Motor neuron (in vitro differentiated cells): ENCODE measurements at regions not wholly inside any gene's neighbourhood (a gene's known extent, or its start where the extent isn't known, plus 50 kb on each side); places are given as distances from the start of the nearest gene placed in this dataset.

Experiments used
- ATAC-seq, 8 experiments: fragments of 200-7000 bp; cut with Tn5 transposase; replicated peaks in 6 of 8; 2 replicates each; pipeline ENCODE4 v1.8.0; 2021; ENCODE audit warnings: mild to moderate bottlenecking in 8 of 8, moderate library complexity in 8 of 8
- H3K27ac ChIP-seq, 2 donors: fragments of 250-450 bp; sonication (Bioruptor Pico); 2 replicates each; pipeline ENCODE4 v1.9.0; 2021; ENCODE audit warnings: antibody characterized with exemption in 2 of 2, mild to moderate bottlenecking in 2 of 2, moderate library complexity in 1 of 2
- H3K4me1 ChIP-seq, 2 donors: fragments of 250-450 bp; sonication (Bioruptor Pico); replicated peaks in 1 of 2; 2 replicates each; pipeline ENCODE4 v1.6.1; 2021; ENCODE audit warnings: antibody characterized with exemption in 2 of 2, mild to moderate bottlenecking in 2 of 2, moderate library complexity in 1 of 2
- H3K4me3 ChIP-seq, 5 donors: fragments of 250-450 bp; sonication (Bioruptor Pico); 2 replicates each; pipeline ENCODE4 v1.9.0; 2021; ENCODE audit warnings: antibody characterized with exemption in 5 of 5, mild to moderate bottlenecking in 5 of 5, moderate library complexity in 4 of 5
- whole genome bisulfite sequencing, 10 experiments: fragments of 450-650 bp; shearing (Covaris generic); methylation state at CpG; one replicate each; pipeline ENCODE4 v1.0.0; 2022; 5-methylcytosine and 5-hydroxymethylcytosine counted together
- in situ Hi-C, 9 experiments: fragments of 400-800 bp; cut with MboI; loops; one replicate each; pipeline ENCODE4 v1.15.0; 2021; ENCODE audit warnings: low sequenced_read_pairs in 9 of 9, low pct_unique_long_range_greater_than_20kb in 2 of 9; ENCODE audit not compliant: unreplicated experiment in 9 of 9

DNA sequence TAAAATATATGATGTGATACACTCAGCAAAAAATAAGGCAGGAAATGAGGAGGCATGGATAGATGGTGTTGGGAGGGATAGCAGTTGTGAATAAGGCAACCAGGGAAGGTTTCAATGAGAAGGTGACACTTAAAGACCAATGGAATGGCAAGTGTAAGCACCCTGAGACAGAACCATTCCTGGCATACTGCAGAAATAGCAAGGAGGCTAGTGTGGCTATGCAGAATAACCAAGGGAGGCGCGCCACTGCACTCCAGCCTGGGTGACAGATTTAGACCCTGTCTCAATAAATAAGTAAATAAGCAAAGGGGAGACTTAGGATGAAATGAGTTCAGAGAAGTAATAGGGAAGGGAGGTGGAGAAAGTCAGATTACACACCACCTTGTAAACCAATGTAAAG is 113.9 kb downstream of the TOMM20 start:
- 80 to 100% (median 100%) methylated on average over 1 to 2 of the region's 2 CpGs; no CpG with 5 or more reads in 2 of the 10 experiments for WGBS, 10 experiments
- no peak overlapping the region for H3K27ac ChIP-seq
- H3K4me1 ChIP-seq: peaks cover 27 to 28% of the 10 kb centered on the region in 2 donors
- in situ Hi-C loops: no loop called here
- H3K4me3 ChIP-seq: no peak overlapping the region
- no peak for ATAC-seq

- H3K4me1 ChIP-seq: peaks cover 20% of the 10 kb centered on the region in 2 donors
- no peak overlapping the region for H3K4me3 ChIP-seq
- no peak overlapping the region for H3K27ac ChIP-seq
- in situ Hi-C loops: no loop called here
- 80 to 97% (median 89%) methylated on average over 1 to 3 of the region's 3 CpGs; no CpG with 5 or more reads in 3 of the 10 experiments for WGBS, 10 experiments
- ATAC-seq: no peak
These were observed 115.1 kb downstream of the TOMM20 start for GRCh38 chr1:235013512-235013911.

DNA sequence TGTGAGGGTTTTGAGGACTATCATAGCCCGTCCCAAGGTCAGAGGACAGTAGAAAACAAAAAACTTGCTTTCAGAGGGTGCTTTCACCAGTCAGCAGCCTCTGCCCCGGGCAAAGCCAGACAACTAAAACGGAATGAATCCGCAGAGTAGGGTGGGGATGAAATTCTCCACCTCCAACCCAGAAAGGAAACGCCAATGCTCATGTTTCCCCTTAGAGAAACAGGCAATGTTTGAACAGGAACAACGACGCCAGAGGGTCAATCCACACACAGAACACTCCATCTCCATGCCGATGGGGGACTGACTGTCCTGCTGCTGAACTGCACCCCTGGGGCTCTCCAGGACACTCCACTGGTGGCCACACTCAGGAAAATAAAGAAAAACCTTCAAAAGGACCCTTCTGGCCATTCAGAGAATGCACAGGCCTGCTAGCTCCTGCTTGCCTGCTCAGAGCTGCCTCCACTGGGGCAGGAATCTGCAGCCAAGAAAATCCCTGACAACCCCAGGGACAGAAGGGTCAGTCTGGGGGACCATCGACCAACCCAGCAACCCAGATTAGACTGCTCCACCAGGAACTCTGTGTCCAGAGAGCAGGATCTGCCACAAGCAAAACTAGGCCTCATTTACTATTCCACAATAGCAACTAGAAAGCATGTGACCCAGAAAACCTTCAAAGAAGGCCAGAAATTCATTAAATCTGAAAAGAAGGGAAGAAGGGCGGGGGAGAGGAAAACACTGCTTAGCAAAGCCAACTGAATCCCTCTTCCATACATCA is 116.0 kb downstream of the TOMM20 start:
- in situ Hi-C loops: no loop called here
- no peak overlapping the region for H3K4me3 ChIP-seq
- peak overlapping the region; percentile 88 to 92 for H3K27ac ChIP-seq
- WGBS, 10 experiments: 20 to 100% (median 80%) methylated on average over 1 to 8 of the region's 10 CpGs; no CpG with 5 or more reads in 1 of the 10 experiments
- peaks cover 20% of the 10 kb centered on the region in 2 donors for H3K4me1 ChIP-seq
- no peak for ATAC-seq

DNA sequence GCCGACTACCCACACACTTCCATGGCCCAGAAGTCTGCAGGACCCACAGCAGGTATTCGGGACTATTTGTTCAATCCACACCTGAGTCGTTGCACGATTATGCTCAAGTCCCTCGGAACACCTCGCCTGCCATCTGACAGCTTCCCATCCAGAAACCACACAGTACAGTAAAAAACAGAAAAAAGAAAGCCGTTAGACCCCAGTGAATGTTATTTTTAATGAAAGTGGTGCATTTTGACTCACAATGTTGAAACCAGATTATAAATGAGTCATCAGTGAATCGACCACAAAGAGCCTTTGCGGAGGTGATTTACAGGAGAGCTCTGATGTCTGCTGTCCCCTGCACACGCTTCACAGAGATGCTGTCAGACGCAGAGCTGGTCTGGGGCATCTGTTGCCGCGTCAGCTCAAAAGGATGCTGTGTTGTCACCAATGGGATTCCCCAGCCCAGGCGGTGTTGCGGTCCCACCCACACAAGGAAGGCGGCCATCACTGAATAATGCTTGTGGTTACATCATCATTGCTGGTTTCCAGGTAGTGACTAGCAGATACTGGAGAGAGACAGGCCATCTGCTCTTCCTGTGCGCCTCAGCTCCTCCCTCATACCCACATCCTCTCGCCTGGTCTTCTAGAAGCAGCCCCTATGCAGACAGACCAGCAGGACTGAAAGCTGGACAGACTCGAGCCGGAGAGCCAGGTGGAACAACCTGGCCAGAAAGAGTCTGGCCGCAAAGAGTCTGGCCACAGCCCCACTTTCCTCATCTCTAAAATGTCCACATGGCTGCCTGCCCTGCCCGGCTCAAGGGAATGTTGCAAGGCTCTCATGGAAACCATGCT is 116.8 kb downstream of the TOMM20 start:
- peak; percentile 88 to 99 (median 99) for ATAC-seq
- H3K4me1 ChIP-seq: peaks cover 20% of the 10 kb centered on the region in 2 donors
- no peak overlapping the region for H3K4me3 ChIP-seq
- in situ Hi-C loops: no loop called here
- WGBS, 10 experiments: 19 to 79% (median 57%) methylated on average over 1 to 21 of the region's 22 CpGs; no CpG with 5 or more reads in 3 of the 10 experiments
- H3K27ac ChIP-seq: peak overlapping the region; percentile 88 to 92

DNA sequence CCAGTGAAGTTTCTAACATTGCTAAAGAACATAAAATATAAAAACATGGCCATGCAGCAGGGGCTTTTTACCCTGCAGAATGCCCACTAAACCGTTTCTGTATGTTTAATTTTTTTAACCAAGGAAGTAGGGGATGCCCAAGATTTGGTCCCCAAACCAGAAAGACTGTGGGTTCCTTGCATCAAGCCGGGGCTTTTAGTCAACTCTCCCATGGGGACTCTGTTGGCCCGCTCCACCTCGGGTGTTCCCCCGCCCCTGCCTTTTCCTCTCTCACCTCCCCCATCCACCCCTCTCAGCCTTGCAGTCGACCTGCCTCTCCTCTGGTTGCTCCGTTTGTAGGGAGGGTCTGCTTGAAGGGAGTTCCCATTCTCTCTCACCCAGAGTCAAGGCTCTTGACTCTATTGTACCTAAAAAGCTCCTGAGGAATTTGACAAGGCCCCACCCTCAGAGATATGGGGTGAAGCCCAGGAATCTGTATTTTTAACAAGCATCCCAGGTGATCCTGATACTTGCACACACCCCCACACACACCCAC is 117.5 kb downstream of the TOMM20 start:
- peaks cover 20% of the 10 kb centered on the region in 2 donors for H3K4me1 ChIP-seq
- no peak overlapping the region for H3K4me3 ChIP-seq
- no peak for ATAC-seq
- in situ Hi-C loops: no loop called here
- WGBS, 10 experiments: 0 to 100% (median 81%) methylated on average over 1 to 6 of the region's 7 CpGs; no CpG with 5 or more reads in 4 of the 10 experiments
- peak overlapping the region; percentile 88 to 92 for H3K27ac ChIP-seq

- ATAC-seq: no peak
- in situ Hi-C loops: no loop called here
- Histone ChIP-seq H3K4me1 (peaks cover 20% of the 10 kb centered on the region in 2 donors), H3K27ac (no peak overlapping the region), H3K4me3 (no peak overlapping the region)
- WGBS, 10 experiments: 87 to 100% (median 92%) methylated on average over 3 to 13 of the region's 13 CpGs; no CpG with 5 or more reads in 2 of the 10 experiments
These were observed 118.9 kb downstream of the TOMM20 start for GRCh38 chr1:235009561-235010306.

GRCh38 chr1:235009074-235009473 is 119.6 kb downstream of the TOMM20 start:
- no peak for ATAC-seq
- in situ Hi-C loops: no loop called here
- WGBS, 10 experiments: 51 to 89% (median 83%) methylated on average over 1 to 7 of the region's 7 CpGs; no CpG with 5 or more reads in 2 of the 10 experiments
- H3K4me1 ChIP-seq: peaks cover 20% of the 10 kb centered on the region in 2 donors
- H3K4me3 ChIP-seq: no peak overlapping the region
- H3K27ac ChIP-seq: no peak overlapping the region

DNA sequence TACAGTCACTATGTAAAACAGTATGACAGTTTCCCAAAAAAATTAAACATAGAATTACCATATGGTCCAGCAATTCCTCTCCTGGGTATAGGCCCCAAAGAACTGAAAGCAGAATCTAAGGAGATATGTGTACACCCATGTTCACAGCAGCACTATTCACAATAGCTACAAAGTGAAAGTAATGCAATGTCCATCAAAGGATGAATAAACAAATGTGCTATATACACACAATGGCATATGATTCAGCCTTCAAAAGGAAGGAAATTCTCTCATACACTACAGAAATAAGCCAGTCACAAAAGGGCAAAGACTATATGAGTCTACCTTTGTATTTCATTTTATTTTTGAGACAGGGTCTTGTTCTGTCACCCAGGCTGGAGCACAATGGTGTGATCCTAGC is 120.4 kb downstream of the TOMM20 start:
- in situ Hi-C loops: no loop called here
- H3K4me3 ChIP-seq: no peak overlapping the region
- ATAC-seq: no peak
- H3K27ac ChIP-seq: no peak overlapping the region
- peaks cover 19 to 20% of the 10 kb centered on the region in 2 donors for H3K4me1 ChIP-seq

DNA sequence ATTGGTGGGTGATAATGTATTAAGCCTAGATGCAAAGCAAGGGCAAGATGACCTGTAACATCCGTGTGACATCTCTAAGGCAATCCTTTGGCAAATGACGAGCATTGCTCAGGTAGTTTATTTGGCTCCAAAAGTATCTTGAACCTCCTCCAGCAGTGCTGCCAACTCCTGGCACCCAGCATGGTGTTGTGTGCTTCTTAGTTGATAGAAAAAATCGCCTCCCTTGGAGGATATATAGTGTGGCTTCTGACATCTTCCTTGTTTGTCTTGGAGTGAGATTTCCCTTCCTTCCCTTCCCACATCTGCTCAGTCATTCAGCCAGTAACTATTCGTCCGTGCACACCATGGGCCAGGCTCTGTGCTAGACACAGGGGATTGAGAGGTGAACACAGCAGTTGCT is 121.8 kb downstream of the TOMM20 start:
- no peak overlapping the region for H3K4me3 ChIP-seq
- WGBS, 10 experiments: 67 to 100% (median 86%) methylated on average over 1 to 5 of the region's 5 CpGs; no CpG with 5 or more reads in 2 of the 10 experiments
- H3K4me1 ChIP-seq: peaks cover 5 to 9% of the 10 kb centered on the region in 2 donors
- in situ Hi-C loops: no loop called here
- no peak overlapping the region for H3K27ac ChIP-seq
- no peak for ATAC-seq

DNA sequence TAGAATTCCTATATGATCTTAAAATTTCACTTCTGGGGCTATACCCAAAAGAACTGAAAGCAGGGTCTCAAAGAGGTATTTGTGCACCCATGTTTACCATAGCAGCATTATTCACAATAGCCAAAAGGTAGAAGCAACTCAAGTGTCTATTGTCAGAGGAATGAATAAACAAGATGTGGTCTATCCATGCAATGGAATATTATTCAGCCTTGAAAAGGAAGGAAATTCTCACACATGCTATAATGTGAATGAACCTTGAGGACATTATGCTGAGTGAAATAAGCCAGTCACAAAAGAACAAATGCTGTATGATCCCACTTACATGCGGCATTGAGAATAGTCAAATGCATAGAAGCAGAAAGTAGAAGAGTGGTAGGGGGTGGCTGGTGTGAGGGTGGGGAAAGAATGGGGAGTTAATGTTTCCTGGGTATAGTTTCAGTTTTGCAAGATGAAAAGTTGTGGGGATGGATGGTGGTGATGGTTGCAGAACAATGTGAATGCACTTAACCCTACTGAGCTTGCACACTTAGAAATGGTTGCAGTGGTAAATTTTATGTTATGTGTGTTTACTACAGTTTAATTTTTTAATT is 122.4 kb downstream of the TOMM20 start:
- Histone ChIP-seq H3K4me1 (peaks cover 0 to 3% of the 10 kb centered on the region in 2 donors), H3K4me3 (no peak overlapping the region), H3K27ac (no peak overlapping the region)
- in situ Hi-C loops: no loop called here
- 80 to 100% (median 88%) methylated on average over 1 of the region's 1 CpG; no CpG with 5 or more reads in 4 of the 10 experiments for WGBS, 10 experiments
- ATAC-seq: no peak

DNA sequence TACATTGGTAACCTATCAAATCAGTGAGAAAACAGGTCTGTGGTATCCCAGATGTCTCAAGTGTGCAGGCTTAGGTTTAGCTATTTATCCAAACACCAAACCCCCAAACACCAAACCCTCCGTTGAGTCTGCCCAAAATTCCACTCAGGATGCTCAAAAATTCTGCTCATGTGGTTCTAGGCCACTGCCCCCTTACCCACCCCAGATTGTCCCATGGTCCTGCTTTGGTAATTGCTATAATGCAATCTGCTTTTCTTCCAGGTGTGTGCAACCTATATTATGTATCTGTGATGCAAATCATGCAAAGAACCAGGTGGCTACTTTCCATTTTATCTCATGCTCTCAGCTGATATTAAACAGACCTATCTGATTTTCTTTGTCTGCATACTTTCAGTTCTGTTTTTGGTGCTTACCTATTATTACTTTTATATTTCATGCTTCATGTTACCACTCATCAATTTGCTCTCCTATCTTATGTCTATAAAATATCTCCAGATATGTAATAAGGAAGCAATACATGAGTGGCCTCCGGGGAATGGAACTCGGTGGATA is 123.7 kb downstream of the TOMM20 start:
- in situ Hi-C loops: no loop called here
- Histone ChIP-seq H3K27ac (no peak overlapping the region), H3K4me3 (no peak overlapping the region), H3K4me1 (no peaks in the 10 kb centered on the region)
- no peak for ATAC-seq
- 66 to 100% (median 93%) methylated on average over 2 to 3 of the region's 3 CpGs; no CpG with 5 or more reads in 1 of the 10 experiments for WGBS, 10 experiments

- WGBS, 10 experiments: 80 to 100% (median 93%) methylated on average over 1 to 2 of the region's 2 CpGs; no CpG with 5 or more reads in 2 of the 10 experiments
- H3K27ac ChIP-seq: no peak overlapping the region
- H3K4me1 ChIP-seq: no peaks in the 10 kb centered on the region
- no peak for ATAC-seq
- in situ Hi-C loops: no loop called here
- no peak overlapping the region for H3K4me3 ChIP-seq
These were observed 124.4 kb downstream of the TOMM20 start for GRCh38 chr1:235004276-235004675.
